Mononuclear cell (primary cell): ENCODE measurements at regions not wholly inside any gene's neighbourhood (a gene's known extent, or its start where the extent isn't known, plus 50 kb on each side); places are given as distances from the start of the nearest gene placed in this dataset.

Experiments
- H3K27me3 ChIP-seq: 2 replicates; pipeline ENCODE4 v1.6.0; 2011; ENCODE audit warnings: low read length, control low read depth; ENCODE audit not compliant: insufficient read depth
- H3K4me1 ChIP-seq: 2 replicates; pipeline ENCODE4 v1.5.1; 2011; ENCODE audit warnings: mild to moderate bottlenecking, low read length, control low read depth; ENCODE audit not compliant: insufficient read depth
- H3K4me3 ChIP-seq: 2 replicates; pipeline ENCODE4 v1.5.1; 2011; ENCODE audit warnings: mild to moderate bottlenecking, low read length, moderate library complexity
- H3K9me3 ChIP-seq: 2 replicates; pipeline ENCODE4 v1.5.1; 2011; ENCODE audit warnings: low read depth, mild to moderate bottlenecking, control low read depth, low read length

DNA sequence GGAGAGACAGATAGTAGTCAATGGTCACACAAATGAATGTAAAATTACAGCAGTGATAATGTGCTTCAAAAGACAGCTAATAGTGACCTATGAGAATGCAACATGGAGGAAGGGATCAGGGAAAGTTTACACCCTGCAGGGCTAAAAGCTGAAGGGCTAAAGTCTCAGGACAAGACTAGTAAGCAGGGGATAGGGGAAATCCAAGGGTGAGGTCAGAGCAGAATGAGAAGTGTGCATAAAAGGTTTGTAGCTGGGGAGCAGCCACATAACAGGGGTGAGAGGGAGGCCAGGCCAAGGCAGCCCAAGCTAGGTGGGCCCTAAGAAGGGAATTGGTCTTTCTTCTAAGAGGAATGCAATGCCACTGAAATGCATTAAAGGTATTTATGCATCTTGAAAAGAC lies 746.3 kb downstream of the SATB2 start:
- H3K27me3 ChIP-seq: no peaks in the 10 kb centered on the region
- no peaks in the 10 kb centered on the region for H3K4me1 ChIP-seq
- H3K9me3 ChIP-seq: no peaks in the 10 kb centered on the region
- no peak overlapping the region for H3K4me3 ChIP-seq

DNA sequence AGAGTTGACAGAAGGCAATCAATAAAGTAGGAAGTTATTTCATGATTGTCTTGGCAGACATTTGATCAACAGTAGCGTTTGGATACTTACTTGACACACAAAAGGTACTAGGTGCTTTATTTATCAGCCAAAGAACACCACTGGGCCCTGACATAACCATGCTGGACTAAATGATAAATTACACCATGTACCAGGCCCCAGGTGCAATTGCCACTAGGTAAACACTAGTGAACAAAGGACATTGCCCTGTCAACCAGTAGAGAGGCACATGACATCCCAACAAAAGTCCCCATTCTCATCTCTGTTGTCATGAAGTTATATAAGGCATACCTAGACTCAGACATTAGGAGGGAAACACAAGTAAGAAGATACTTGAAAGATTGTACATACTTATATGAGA lies 747.2 kb downstream of the SATB2 start:
- Histone ChIP-seq H3K4me3 (no peak overlapping the region), H3K4me1 (no peaks in the 10 kb centered on the region), H3K9me3 (no peaks in the 10 kb centered on the region), H3K27me3 (no peaks in the 10 kb centered on the region)

DNA sequence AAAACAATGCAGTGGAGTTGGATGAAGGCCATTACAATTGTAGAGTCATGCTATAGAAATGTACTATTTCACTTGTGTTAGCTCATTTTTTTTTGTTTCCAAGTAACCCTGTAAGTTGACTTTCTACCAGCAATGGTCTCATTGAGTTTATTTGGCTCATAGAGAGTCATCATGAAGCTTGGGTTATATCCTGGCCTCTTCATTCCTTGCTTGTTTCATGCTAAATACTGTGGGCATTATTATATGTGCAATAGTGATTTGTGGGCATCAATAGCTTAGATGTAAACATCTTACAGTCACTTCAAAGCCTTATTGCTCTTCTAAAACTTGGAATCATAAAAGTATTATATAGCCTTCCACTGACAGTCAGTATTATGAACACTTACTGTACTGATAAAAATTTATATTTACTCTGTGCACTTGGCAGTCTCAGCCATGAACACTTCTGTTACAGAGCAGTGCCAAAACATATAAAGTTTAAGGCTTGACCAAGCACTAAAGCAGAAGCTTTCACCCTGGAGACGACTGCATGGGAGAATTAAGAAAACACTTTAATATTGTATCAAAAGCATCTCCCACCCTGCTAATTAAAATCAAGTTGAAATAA lies 751.2 kb downstream of the SATB2 start:
- H3K9me3 ChIP-seq: no peaks in the 10 kb centered on the region
- H3K27me3 ChIP-seq: no peaks in the 10 kb centered on the region
- no peaks in the 10 kb centered on the region for H3K4me1 ChIP-seq

DNA sequence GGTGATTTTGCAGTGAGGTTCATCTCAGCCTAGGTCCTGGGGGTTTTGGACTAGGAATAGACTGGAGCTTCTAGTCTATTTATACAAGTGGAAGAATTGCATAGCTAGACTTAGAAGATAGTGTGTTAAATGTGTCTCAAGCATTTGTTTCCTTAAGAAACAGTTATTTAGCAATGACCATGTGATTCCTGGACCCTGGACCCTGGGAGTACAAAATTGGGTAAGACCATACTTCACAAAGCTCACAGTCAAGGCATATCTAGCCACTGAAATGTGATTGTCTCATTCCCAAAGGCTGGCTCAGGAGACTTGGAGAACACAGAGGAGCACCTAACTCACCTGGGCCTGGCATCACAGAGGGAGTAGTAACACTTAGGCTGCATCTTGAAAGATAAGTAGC lies 754.5 kb downstream of the SATB2 start:
- H3K4me1 ChIP-seq: no peaks in the 10 kb centered on the region
- H3K4me3 ChIP-seq: no peak overlapping the region
- H3K27me3 ChIP-seq: no peaks in the 10 kb centered on the region
- H3K9me3 ChIP-seq: no peaks in the 10 kb centered on the region

More for the DNA sequence above, 751.2 kb downstream of the SATB2 start:
- H3K4me3 ChIP-seq: no peak overlapping the region

DNA sequence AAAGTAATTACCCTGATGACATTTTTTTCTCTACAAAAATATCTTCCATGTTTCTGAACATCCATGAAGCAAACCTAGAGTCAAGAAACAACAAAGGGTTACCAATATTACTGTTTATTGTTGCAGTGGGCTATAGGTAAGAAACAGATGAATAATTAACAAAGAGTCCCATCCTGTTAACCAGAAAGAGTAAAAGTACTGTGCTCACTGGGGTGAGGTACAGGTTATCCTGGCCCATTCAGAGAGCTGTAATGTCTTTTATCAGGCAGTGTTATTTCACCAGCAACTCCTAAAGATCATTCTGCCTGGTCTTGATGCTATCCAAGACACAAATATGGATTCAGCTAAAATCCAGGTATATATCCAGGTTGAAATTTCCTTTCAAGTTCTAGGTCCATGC lies 754.9 kb downstream of the SATB2 start:
- H3K27me3 ChIP-seq: no peaks in the 10 kb centered on the region
- H3K4me1 ChIP-seq: no peaks in the 10 kb centered on the region
- H3K9me3 ChIP-seq: no peaks in the 10 kb centered on the region
- no peak overlapping the region for H3K4me3 ChIP-seq

DNA sequence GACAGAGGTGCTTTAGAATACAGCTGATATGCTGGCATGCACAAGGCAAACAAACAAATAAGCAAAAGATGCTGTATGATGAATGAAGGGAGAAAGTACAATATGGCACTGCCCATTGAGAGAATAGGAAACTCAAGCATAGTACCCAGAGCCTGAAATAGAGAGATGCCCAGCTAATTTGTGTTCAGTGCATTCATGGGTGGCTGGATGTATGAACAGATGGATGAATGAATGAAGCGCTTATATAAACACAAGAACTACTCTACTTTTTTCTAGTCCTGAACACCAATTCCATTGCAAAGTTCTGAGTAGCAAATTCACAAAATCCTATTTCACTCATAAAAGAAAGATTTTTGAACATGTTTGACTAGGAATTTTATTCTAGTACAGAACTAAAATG lies 756.3 kb downstream of the SATB2 start:
- Histone ChIP-seq H3K4me3 (no peak overlapping the region), H3K4me1 (no peaks in the 10 kb centered on the region), H3K27me3 (no peaks in the 10 kb centered on the region), H3K9me3 (no peaks in the 10 kb centered on the region)

DNA sequence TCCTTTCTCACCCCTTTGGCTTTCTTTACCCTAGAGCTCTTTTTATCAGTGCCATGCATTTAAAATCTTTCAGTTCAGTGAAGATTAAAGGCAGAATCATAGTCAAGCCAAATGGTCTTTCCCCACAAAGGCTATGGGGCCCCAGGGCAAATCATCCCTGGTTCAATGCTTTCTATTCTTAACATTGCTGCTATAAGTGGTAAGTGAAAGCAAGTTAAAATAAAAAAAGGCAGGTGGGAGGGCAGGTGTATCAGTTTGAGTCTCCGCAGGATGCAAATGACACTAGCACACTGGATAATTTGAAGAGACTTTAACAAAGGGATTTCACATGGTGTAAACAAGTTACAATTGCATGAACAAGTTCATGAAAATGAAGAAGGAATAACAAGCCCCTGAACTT lies 757.4 kb downstream of the SATB2 start:
- Histone ChIP-seq H3K4me1 (no peaks in the 10 kb centered on the region), H3K9me3 (no peaks in the 10 kb centered on the region), H3K4me3 (no peak overlapping the region), H3K27me3 (no peaks in the 10 kb centered on the region)

DNA sequence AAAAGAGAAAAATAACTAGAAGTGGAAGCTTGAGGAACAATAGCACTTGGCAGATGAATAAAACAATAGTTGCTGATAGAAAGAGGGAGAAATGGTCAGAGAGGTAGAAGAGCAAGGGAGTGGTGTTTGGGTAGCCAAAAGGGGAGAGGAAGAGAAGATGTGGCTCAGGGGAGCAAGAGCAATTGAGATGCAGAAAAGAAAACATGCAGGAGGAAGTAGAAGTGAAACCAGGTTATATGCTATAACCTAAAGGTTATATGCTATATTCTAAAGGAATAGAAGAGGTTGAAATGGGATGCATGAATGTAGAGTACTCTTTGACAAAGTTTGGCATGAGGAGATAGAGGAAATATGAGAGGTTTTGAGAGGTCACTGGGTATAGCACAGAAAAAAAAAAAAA lies 759.5 kb downstream of the SATB2 start:
- no peak overlapping the region for H3K4me3 ChIP-seq
- H3K4me1 ChIP-seq: no peaks in the 10 kb centered on the region
- no peaks in the 10 kb centered on the region for H3K9me3 ChIP-seq
- no peaks in the 10 kb centered on the region for H3K27me3 ChIP-seq

DNA sequence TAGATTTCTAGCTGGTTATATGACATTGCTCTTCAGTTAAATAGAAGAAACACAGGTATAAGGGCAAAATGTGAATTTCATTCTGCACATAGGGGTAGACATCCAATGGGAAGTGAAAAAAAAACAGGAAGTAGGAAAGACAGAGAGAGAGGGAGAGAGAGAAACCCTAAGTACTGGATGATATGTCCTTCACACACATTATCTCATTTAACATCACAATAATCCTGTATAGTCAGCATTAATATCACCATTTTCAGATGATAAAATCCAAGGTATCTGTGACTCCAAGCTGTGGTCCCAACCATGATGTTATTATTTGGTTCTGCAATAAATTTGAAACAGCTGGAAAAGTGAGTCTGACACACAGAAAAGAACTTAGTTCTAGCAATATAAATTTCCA lies 759.9 kb downstream of the SATB2 start:
- Histone ChIP-seq H3K9me3 (no peaks in the 10 kb centered on the region), H3K4me3 (no peak overlapping the region), H3K4me1 (no peaks in the 10 kb centered on the region), H3K27me3 (no peaks in the 10 kb centered on the region)

DNA sequence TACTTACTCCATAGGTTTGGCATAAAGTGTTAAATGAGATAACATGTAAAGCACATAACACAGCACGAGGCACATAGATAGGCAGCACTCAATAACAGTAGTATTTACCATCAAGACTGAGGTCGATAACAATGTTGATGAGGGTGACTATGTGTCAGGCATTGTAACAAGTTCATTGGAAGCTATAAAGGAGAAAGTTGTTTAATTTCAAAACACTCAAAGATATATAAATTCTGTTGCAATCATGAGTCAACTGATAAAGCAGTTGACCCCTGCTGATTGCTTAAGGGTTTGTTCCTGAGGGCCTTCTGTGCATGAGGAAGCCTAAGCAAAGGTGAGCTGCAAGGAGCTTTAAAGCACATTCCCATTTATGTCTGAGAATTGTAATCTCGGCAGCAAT lies 760.5 kb downstream of the SATB2 start:
- Histone ChIP-seq H3K4me1 (no peaks in the 10 kb centered on the region), H3K9me3 (no peaks in the 10 kb centered on the region), H3K27me3 (no peaks in the 10 kb centered on the region), H3K4me3 (no peak overlapping the region)

DNA sequence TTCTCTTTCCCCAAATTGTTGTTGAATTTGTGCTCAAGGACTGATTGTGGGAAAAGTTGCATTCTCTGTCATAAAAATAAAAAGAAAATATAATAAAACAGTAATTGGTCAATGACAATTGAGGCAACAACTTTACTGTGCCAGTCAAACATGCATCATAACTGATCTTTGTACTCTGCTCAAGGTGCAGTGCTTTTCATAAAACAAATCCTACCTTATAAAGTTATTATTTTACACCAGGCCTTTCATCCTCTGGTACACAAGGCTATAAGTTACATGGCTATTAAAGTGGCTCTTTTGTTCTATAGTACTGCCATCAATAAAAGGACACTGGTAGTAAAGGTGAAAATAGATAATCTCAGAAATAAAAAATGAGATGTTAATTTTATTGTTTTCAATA lies 761.9 kb downstream of the SATB2 start:
- H3K4me1 ChIP-seq: no peaks in the 10 kb centered on the region
- H3K27me3 ChIP-seq: no peaks in the 10 kb centered on the region
- no peaks in the 10 kb centered on the region for H3K9me3 ChIP-seq

DNA sequence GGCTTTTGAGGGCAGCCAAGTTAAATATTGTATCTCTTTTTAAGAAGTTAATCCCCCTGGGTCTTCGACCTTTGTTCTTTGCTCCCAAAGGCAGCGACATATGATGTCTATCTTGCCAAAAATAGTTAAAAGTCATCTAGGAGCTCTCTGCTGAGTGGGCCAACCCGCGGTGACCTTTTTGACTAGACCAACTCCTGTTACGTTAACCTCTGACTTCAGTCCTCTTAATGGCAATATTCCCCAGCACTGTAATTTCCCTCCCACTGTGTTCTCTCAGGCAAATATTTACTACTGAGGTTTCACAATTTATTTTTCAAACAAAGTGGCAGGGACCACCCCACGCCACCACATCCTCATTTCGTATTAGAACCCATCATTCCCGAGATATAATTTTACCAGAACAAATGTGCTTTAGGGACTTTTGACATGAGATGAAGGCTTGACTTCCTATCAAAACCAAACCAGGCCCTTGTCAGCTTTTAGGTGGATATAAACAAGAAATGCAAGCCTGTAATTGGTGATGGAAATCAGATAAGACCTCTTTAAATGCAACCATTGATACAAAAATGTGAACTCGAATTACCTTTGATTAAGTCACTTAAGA lies 764.7 kb downstream of the SATB2 start:
- Histone ChIP-seq H3K9me3 (no peaks in the 10 kb centered on the region), H3K4me3 (no peak overlapping the region), H3K27me3 (no peaks in the 10 kb centered on the region), H3K4me1 (no peaks in the 10 kb centered on the region)

More for the DNA sequence above, 761.9 kb downstream of the SATB2 start:
- no peak overlapping the region for H3K4me3 ChIP-seq

DNA sequence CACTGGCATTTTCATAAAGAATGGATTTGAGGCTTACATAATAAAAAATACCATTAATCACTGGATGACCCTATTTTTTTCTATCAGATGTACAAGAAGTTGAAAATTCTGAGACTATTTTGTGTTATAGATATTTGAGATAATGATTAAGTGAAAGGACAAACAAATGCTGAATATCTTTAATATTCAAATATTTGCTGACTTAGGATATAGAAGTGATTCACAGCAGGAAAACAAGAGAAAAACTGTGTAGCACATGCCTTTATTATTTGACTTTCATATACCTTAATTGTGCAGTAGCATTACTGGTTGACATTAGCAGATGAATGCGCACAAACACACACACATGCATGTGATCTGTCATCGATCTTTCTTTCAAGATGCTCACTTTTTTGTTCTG lies 766.5 kb downstream of the SATB2 start:
- H3K4me3 ChIP-seq: no peak overlapping the region
- H3K9me3 ChIP-seq: no peaks in the 10 kb centered on the region
- no peaks in the 10 kb centered on the region for H3K27me3 ChIP-seq
- no peaks in the 10 kb centered on the region for H3K4me1 ChIP-seq

DNA sequence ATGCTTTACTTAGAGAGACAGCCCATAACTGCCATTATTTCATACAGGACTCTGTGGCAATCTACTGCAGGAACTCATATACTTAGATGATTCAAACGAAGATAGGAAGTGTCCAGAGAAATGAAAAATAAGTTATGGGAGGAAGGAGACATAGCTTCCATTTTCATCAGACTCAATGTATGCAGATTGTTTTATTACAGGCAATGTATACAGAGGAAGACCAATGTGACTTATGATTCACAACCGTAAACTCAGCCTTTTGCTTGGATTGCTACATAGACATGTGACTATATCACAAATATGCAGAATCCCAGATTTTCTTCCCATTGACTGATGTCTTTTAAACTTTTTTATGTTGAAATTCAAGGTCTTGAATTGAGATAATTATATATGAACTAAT lies 793.4 kb downstream of the SATB2 start:
- H3K4me3 ChIP-seq: no peak overlapping the region
- H3K27me3 ChIP-seq: no peaks in the 10 kb centered on the region
- H3K9me3 ChIP-seq: no peaks in the 10 kb centered on the region
- no peaks in the 10 kb centered on the region for H3K4me1 ChIP-seq

DNA sequence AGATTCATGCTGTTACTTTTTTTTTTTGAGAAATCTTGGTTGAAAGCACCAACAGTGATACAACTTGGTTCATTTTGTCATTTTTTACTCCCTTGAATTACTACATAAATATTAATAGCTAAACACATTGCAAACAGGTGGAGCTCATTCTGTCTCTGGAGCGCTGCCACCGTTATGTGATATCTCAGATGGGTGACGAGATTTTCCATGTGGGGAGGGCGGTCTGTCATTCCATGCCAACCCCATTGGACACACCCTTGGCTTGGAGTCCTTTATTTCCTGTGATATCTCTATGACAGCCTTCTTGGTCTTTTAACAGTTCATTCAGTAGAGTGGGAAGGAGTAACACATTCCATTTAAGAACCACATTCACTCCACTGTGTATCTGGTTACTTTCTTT lies 794.8 kb downstream of the SATB2 start:
- no peaks in the 10 kb centered on the region for H3K27me3 ChIP-seq
- H3K4me3 ChIP-seq: no peak overlapping the region
- no peaks in the 10 kb centered on the region for H3K4me1 ChIP-seq
- H3K9me3 ChIP-seq: no peaks in the 10 kb centered on the region

DNA sequence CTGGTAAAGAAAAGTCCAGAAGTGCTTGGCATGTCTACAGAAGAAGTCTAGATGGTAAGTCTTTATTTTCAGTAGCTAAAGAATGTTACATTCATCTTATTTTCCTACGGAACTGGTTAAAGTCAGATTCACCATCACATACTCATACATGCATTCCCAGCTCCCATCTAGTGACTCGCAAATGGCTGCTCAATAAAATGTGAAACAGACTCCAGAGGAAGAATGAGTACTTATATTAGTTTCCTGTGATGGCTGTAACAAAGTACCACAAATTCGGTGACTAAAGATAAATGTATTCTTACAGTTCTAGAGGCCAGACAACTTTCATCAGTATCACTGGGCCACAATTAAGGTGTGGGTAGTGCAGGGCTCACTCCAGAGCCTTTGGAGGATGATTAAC lies 797.2 kb downstream of the SATB2 start:
- Histone ChIP-seq H3K4me1 (no peaks in the 10 kb centered on the region), H3K4me3 (no peak overlapping the region), H3K9me3 (no peaks in the 10 kb centered on the region), H3K27me3 (no peaks in the 10 kb centered on the region)
